GM23338 (cell line): ENCODE measurements at regions not wholly inside any gene's neighbourhood (a gene's known extent, or its start where the extent isn't known, plus 50 kb on each side); places are given as distances from the start of the nearest gene placed in this dataset.

ENCODE experiments used
- ATAC-seq: fragments of 200-7000 bp; cut with Tn5 transposase; 3 replicates; pipeline ENCODE4 v1.9.1; 2020
- DNase-seq: peaks from one replicate; pipeline ENCODE4 v3.0.0-alpha.2; 2015; ENCODE audit warnings: low spot score
- H2AFZ ChIP-seq: fragments of 200-600 bp; sonication (generic); 2 replicates; pipeline ENCODE4 v1.8.0; 2016; ENCODE audit warnings: antibody characterized with exemption, mild to moderate bottlenecking, moderate library complexity
- H3F3A ChIP-seq: fragments of 200-600 bp; sonication (generic); replicated peaks from 2 replicates; pipeline ENCODE4 v1.8.0; 2017; ENCODE audit warnings: antibody characterized with exemption, mixed run types, low read depth
- H3K27ac ChIP-seq: fragments of 200-600 bp; sonication (generic); 2 replicates; pipeline ENCODE4 v1.6.1; 2016; ENCODE audit warnings: low read depth
- H3K27me3 ChIP-seq: fragments of 200-600 bp; sonication (generic); 2 replicates; pipeline ENCODE4 v1.8.0; 2016; ENCODE audit warnings: mild to moderate bottlenecking, mixed run types, moderate library complexity; ENCODE audit not compliant: insufficient read depth
- H3K36me3 ChIP-seq: fragments of 200-600 bp; sonication (generic); 2 replicates; pipeline ENCODE4 v1.8.0; 2016; ENCODE audit warnings: mild to moderate bottlenecking; ENCODE audit not compliant: insufficient read depth
- H3K4me1 ChIP-seq: fragments of 200-600 bp; sonication (generic); 2 replicates; pipeline ENCODE4 v1.8.0; 2016; ENCODE audit warnings: mild to moderate bottlenecking, moderate library complexity; ENCODE audit not compliant: insufficient read depth
- H3K4me2 ChIP-seq: fragments of 200-600 bp; sonication (generic); 2 replicates; pipeline ENCODE4 v1.7.1; 2017; ENCODE audit warnings: mixed run types
- H3K4me3 ChIP-seq: fragments of 200-600 bp; sonication (generic); 2 replicates; pipeline ENCODE4 v1.6.1; 2016; ENCODE audit warnings: mixed run types
- H3K79me2 ChIP-seq: fragments of 200-600 bp; sonication (generic); replicated peaks from 2 replicates; pipeline ENCODE4 v1.8.0; 2017; ENCODE audit warnings: mild to moderate bottlenecking; ENCODE audit not compliant: insufficient read depth
- H3K9me2 ChIP-seq: fragments of 200-600 bp; sonication (generic); 2 replicates; pipeline ENCODE4 v1.8.0; 2017; ENCODE audit not compliant: insufficient read depth
- H4K20me1 ChIP-seq: fragments of 200-600 bp; sonication (generic); replicated peaks from 2 replicates; pipeline ENCODE4 v1.8.0; 2017; ENCODE audit warnings: mild to moderate bottlenecking; ENCODE audit not compliant: insufficient read depth
- H3K27ac Mint-ChIP-seq: 2 replicates; pipeline ENCODE4 v1.8.0; 2020; ENCODE audit warnings: inconsistent platforms, mild to moderate bottlenecking, moderate library complexity, mixed read lengths
- H3K27me3 Mint-ChIP-seq: 3 replicates; pipeline ENCODE4 v1.8.0; 2022; ENCODE audit warnings: low read depth, mild to moderate bottlenecking, moderate library complexity, mixed read lengths, inconsistent platforms; ENCODE audit not compliant: insufficient read depth, poor library complexity
- H3K36me3 Mint-ChIP-seq: 3 replicates; pipeline ENCODE4 v1.8.0; 2021; ENCODE audit warnings: low read depth, mild to moderate bottlenecking, inconsistent platforms, moderate library complexity, mixed read lengths
- H3K4me1 Mint-ChIP-seq: 3 replicates; pipeline ENCODE4 v1.8.0; 2020; ENCODE audit warnings: mild to moderate bottlenecking, inconsistent platforms, mixed read lengths
- H3K4me3 Mint-ChIP-seq: 3 replicates; pipeline ENCODE4 v1.8.0; 2021; ENCODE audit warnings: moderate library complexity, mild to moderate bottlenecking, inconsistent platforms, mixed read lengths
- H3K9me3 Mint-ChIP-seq: 3 replicates; pipeline ENCODE4 v1.8.0; 2020; ENCODE audit warnings: moderate library complexity, mild to moderate bottlenecking, inconsistent platforms, mixed read lengths
- CREB1 ChIP-seq: fragments of 250-450 bp; sonication (Bioruptor Pico); IDR thresholded peaks from 2 replicates; pipeline ENCODE4 v1.5.0; 2020; ENCODE audit warnings: low read depth, mild to moderate bottlenecking, moderate library complexity
- EZH2 ChIP-seq: fragments of 200-600 bp; sonication (generic); IDR thresholded peaks from one replicate; pipeline ENCODE4 v1.8.0; 2017; ENCODE audit warnings: antibody characterized with exemption, mild to moderate bottlenecking, low read depth; ENCODE audit not compliant: unreplicated experiment
- EZH2phosphoT487 ChIP-seq: fragments of 200-600 bp; sonication (generic); IDR thresholded peaks from one replicate; pipeline ENCODE4 v1.8.1; 2018; ENCODE audit warnings: antibody characterized with exemption; ENCODE audit not compliant: unreplicated experiment
- JUNB ChIP-seq: IDR thresholded peaks from one replicate; pipeline ENCODE4 v1.6.1; 2016; ENCODE audit warnings: antibody characterized with exemption; ENCODE audit not compliant: unreplicated experiment
- NANOG ChIP-seq: IDR thresholded peaks from 2 replicates; pipeline ENCODE4 v1.6.1; 2016; ENCODE audit warnings: antibody characterized with exemption, borderline replicate concordance
- POLR2AphosphoS5 ChIP-seq: IDR thresholded peaks from 2 replicates; pipeline ENCODE4 v1.6.1; 2016; ENCODE audit warnings: antibody characterized with exemption, low read depth
- STAT1 ChIP-seq: IDR thresholded peaks from one replicate; pipeline ENCODE4 v1.6.1; 2016; ENCODE audit warnings: antibody characterized with exemption; ENCODE audit not compliant: unreplicated experiment
- ZNF114 ChIP-seq: fragments of 250-450 bp; sonication (Bioruptor Pico); IDR thresholded peaks from 2 replicates; pipeline ENCODE4 v1.5.0; 2020; ENCODE audit warnings: mild to moderate bottlenecking, moderate library complexity
- ZNF331 ChIP-seq: fragments of 250-450 bp; sonication (Bioruptor Pico); IDR thresholded peaks from 2 replicates; pipeline ENCODE4 v1.5.0; 2020; ENCODE audit warnings: low read depth, mild to moderate bottlenecking, moderate library complexity
- TF ChIP-seq, protein P1 (sequence below): fragments of 250-450 bp; sonication (Bioruptor Pico); IDR thresholded peaks from 2 replicates; pipeline ENCODE4 v1.5.0; 2020; ENCODE audit warnings: mild to moderate bottlenecking, moderate library complexity
- TF ChIP-seq, protein P2 (sequence below): IDR thresholded peaks from 2 replicates; pipeline ENCODE4 v1.6.1; 2016; ENCODE audit warnings: antibody characterized with exemption
- TF ChIP-seq, protein P3 (sequence below), 2 experiments: fragments of 200-600 bp in 1 of 2; sonication (generic) in 1 of 2; conservative IDR thresholded peaks; 2 replicates each; pipeline versions ENCODE4 v1.5.1 to v1.6.1; 2016 to 2017; ENCODE audit warnings: antibody characterized with exemption in 2 of 2, low read depth in 2 of 2, mild to moderate bottlenecking in 2 of 2, moderate library complexity in 1 of 2
- TF ChIP-seq, protein P4 (sequence below): IDR thresholded peaks from one replicate; pipeline ENCODE4 v1.6.1; 2018; ENCODE audit warnings: antibody characterized with exemption; ENCODE audit not compliant: unreplicated experiment

DNA sequence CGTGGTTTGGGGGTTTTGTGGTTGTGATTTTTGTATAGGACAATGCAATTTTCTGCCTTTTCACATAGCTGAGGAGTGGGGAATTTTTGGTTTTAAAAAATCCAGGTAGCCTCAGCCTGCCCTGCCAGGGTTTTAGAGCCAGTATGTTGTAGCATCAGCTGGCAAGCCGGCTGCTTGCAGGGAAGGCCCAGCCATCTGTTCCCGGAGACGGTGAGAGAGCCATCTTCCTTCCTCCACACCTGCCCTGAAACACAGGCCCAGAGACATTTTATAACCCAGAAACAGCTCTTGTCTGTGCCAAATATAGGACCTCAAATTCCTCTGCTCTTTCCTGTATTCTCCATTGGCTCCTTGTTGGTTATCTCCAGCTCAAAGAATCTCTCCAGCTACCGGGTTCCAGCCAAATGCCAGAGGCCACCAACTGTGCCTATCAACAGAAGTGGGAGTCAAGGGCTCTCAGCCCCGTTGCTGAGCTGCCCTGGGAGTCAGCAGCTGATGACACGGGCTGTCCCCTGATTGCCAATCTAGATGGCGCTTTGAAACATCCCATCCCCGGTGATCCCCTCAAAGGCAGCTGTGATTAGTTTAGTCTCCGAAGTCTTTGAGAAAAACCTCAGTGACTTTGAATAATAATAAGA is 595.2 kb downstream of the MID1IP1 start:
- no peak overlapping the region for H3K4me3 ChIP-seq
- no peaks in the 10 kb centered on the region for H3K79me2 ChIP-seq
- no peaks in the 10 kb centered on the region for H4K20me1 ChIP-seq
- TF ChIP-seq ZNF114 (CRISPR knock-in tag) = no peak
- TF ChIP-seq, protein P1, sequence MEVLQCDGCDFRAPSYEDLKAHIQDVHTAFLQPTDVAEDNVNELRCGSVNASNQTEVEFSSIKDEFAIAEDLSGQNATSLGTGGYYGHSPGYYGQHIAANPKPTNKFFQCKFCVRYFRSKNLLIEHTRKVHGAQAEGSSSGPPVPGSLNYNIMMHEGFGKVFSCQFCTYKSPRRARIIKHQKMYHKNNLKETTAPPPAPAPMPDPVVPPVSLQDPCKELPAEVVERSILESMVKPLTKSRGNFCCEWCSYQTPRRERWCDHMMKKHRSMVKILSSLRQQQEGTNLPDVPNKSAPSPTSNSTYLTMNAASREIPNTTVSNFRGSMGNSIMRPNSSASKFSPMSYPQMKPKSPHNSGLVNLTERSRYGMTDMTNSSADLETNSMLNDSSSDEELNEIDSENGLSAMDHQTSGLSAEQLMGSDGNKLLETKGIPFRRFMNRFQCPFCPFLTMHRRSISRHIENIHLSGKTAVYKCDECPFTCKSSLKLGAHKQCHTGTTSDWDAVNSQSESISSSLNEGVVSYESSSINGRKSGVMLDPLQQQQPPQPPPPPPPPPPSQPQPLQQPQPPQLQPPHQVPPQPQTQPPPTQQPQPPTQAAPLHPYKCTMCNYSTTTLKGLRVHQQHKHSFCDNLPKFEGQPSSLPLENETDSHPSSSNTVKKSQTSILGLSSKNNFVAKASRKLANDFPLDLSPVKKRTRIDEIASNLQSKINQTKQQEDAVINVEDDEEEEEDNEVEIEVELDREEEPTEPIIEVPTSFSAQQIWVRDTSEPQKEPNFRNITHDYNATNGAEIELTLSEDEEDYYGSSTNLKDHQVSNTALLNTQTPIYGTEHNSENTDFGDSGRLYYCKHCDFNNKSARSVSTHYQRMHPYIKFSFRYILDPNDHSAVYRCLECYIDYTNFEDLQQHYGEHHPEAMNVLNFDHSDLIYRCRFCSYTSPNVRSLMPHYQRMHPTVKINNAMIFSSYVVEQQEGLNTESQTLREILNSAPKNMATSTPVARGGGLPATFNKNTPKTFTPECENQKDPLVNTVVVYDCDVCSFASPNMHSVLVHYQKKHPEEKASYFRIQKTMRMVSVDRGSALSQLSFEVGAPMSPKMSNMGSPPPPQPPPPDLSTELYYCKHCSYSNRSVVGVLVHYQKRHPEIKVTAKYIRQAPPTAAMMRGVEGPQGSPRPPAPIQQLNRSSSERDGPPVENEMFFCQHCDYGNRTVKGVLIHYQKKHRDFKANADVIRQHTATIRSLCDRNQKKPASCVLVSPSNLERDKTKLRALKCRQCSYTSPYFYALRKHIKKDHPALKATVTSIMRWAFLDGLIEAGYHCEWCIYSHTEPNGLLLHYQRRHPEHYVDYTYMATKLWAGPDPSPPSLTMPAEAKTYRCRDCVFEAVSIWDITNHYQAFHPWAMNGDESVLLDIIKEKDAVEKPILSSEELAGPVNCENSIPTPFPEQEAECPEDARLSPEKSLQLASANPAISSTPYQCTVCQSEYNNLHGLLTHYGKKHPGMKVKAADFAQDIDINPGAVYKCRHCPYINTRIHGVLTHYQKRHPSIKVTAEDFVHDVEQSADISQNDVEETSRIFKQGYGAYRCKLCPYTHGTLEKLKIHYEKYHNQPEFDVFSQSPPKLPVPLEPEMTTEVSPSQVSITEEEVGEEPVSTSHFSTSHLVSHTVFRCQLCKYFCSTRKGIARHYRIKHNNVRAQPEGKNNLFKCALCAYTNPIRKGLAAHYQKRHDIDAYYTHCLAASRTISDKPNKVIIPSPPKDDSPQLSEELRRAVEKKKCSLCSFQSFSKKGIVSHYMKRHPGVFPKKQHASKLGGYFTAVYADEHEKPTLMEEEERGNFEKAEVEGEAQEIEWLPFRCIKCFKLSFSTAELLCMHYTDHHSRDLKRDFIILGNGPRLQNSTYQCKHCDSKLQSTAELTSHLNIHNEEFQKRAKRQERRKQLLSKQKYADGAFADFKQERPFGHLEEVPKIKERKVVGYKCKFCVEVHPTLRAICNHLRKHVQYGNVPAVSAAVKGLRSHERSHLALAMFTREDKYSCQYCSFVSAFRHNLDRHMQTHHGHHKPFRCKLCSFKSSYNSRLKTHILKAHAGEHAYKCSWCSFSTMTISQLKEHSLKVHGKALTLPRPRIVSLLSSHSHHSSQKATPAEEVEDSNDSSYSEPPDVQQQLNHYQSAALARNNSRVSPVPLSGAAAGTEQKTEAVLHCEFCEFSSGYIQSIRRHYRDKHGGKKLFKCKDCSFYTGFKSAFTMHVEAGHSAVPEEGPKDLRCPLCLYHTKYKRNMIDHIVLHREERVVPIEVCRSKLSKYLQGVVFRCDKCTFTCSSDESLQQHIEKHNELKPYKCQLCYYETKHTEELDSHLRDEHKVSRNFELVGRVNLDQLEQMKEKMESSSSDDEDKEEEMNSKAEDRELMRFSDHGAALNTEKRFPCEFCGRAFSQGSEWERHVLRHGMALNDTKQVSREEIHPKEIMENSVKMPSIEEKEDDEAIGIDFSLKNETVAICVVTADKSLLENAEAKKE (CRISPR knock-in tag) = no peak
- TF ChIP-seq, protein P2, sequence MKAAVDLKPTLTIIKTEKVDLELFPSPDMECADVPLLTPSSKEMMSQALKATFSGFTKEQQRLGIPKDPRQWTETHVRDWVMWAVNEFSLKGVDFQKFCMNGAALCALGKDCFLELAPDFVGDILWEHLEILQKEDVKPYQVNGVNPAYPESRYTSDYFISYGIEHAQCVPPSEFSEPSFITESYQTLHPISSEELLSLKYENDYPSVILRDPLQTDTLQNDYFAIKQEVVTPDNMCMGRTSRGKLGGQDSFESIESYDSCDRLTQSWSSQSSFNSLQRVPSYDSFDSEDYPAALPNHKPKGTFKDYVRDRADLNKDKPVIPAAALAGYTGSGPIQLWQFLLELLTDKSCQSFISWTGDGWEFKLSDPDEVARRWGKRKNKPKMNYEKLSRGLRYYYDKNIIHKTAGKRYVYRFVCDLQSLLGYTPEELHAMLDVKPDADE = no peak
- TF ChIP-seq STAT1 = no peak
- TF ChIP-seq, protein P3, sequence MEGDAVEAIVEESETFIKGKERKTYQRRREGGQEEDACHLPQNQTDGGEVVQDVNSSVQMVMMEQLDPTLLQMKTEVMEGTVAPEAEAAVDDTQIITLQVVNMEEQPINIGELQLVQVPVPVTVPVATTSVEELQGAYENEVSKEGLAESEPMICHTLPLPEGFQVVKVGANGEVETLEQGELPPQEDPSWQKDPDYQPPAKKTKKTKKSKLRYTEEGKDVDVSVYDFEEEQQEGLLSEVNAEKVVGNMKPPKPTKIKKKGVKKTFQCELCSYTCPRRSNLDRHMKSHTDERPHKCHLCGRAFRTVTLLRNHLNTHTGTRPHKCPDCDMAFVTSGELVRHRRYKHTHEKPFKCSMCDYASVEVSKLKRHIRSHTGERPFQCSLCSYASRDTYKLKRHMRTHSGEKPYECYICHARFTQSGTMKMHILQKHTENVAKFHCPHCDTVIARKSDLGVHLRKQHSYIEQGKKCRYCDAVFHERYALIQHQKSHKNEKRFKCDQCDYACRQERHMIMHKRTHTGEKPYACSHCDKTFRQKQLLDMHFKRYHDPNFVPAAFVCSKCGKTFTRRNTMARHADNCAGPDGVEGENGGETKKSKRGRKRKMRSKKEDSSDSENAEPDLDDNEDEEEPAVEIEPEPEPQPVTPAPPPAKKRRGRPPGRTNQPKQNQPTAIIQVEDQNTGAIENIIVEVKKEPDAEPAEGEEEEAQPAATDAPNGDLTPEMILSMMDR (conservative IDR thresholded peaks at IDR 0.05; ENCODE audit: low read depth in 2 of 2) = no peak
- no peak for TF ChIP-seq CREB1 (CRISPR knock-in tag)
- TF ChIP-seq ZNF331 (CRISPR knock-in tag) = no peak
- TF ChIP-seq NANOG = no peak
- no peak for TF ChIP-seq POLR2AphosphoS5
- no peak for TF ChIP-seq EZH2
- no peak for TF ChIP-seq JUNB
- TF ChIP-seq, protein P4, sequence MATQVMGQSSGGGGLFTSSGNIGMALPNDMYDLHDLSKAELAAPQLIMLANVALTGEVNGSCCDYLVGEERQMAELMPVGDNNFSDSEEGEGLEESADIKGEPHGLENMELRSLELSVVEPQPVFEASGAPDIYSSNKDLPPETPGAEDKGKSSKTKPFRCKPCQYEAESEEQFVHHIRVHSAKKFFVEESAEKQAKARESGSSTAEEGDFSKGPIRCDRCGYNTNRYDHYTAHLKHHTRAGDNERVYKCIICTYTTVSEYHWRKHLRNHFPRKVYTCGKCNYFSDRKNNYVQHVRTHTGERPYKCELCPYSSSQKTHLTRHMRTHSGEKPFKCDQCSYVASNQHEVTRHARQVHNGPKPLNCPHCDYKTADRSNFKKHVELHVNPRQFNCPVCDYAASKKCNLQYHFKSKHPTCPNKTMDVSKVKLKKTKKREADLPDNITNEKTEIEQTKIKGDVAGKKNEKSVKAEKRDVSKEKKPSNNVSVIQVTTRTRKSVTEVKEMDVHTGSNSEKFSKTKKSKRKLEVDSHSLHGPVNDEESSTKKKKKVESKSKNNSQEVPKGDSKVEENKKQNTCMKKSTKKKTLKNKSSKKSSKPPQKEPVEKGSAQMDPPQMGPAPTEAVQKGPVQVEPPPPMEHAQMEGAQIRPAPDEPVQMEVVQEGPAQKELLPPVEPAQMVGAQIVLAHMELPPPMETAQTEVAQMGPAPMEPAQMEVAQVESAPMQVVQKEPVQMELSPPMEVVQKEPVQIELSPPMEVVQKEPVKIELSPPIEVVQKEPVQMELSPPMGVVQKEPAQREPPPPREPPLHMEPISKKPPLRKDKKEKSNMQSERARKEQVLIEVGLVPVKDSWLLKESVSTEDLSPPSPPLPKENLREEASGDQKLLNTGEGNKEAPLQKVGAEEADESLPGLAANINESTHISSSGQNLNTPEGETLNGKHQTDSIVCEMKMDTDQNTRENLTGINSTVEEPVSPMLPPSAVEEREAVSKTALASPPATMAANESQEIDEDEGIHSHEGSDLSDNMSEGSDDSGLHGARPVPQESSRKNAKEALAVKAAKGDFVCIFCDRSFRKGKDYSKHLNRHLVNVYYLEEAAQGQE = no peak
- TF ChIP-seq EZH2phosphoT487 = no peak
- no peaks in the 10 kb centered on the region for H3K36me3 Mint-ChIP-seq
- no peak overlapping the region for H3K27ac Mint-ChIP-seq
- ATAC-seq (no peak), DNase-seq (no peak)
- H3K27me3 Mint-ChIP-seq = peaks cover 2% of the 10 kb centered on the region
- H3K4me3 Mint-ChIP-seq = no peak overlapping the region
- no peaks in the 10 kb centered on the region; the same call in 1 of the 3 replicates for H3K4me1 Mint-ChIP-seq
- H3K27me3 ChIP-seq = no peaks in the 10 kb centered on the region
- no peak overlapping the region for H3K27ac ChIP-seq
- H3K36me3 ChIP-seq = no peaks in the 10 kb centered on the region
- no peaks in the 10 kb centered on the region for H3K9me3 Mint-ChIP-seq
- no peak overlapping the region for H2AFZ ChIP-seq
- no peaks in the 10 kb centered on the region for H3K9me2 ChIP-seq
- H3K4me1 ChIP-seq = no peaks in the 10 kb centered on the region
- H3K4me2 ChIP-seq = no peak overlapping the region
- no peaks in the 10 kb centered on the region for H3F3A ChIP-seq
